ENCODE measurements at regions not wholly inside any gene's neighbourhood (a gene's known extent, or its start where the extent isn't known, plus 50 kb on each side); places are given as distances from the start of the nearest gene placed in this dataset.

GRCh38 chr22:48242461-48242864 lies 1480.0 kb downstream of the TBC1D22A start:
- TF ChIP-seq EZH2 (IDR thresholded peaks at IDR 0.05; ENCODE audit: borderline replicate concordance, insufficient read depth, low read depth, low read length, poor library complexity, severe bottlenecking): no peak
- TF ChIP-seq CTCF (IDR thresholded peaks at IDR 0.05): no peak
